ENCODE measurements at regions not wholly inside any gene's neighbourhood (a gene's known extent, or its start where the extent isn't known, plus 50 kb on each side); places are given as distances from the start of the nearest gene placed in this dataset.

DNA sequence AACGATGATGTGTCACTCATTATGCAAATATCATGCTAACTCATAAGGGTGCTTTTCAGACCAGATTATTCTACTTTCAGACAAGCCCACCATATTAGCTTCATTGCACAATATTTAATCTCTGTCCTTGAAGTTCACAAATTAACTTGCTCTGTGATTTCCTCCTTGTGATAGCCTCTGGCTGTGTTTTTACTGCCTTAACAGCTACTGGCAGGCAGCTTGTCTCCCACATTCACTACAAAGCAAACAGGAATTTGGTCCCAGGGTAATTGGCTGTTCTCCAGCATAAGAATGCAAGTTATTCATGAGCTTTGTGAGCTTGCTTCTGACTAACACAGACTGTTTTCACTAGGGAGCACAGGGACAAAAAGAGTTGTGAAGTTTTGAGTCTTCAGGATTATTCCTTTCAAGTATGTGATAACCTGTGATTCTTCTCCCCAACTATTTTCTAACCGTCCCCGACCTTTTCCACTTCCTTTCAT, 87.9 kb upstream of the HMCN1 start (continued):
- TF ChIP-seq, protein P1, sequence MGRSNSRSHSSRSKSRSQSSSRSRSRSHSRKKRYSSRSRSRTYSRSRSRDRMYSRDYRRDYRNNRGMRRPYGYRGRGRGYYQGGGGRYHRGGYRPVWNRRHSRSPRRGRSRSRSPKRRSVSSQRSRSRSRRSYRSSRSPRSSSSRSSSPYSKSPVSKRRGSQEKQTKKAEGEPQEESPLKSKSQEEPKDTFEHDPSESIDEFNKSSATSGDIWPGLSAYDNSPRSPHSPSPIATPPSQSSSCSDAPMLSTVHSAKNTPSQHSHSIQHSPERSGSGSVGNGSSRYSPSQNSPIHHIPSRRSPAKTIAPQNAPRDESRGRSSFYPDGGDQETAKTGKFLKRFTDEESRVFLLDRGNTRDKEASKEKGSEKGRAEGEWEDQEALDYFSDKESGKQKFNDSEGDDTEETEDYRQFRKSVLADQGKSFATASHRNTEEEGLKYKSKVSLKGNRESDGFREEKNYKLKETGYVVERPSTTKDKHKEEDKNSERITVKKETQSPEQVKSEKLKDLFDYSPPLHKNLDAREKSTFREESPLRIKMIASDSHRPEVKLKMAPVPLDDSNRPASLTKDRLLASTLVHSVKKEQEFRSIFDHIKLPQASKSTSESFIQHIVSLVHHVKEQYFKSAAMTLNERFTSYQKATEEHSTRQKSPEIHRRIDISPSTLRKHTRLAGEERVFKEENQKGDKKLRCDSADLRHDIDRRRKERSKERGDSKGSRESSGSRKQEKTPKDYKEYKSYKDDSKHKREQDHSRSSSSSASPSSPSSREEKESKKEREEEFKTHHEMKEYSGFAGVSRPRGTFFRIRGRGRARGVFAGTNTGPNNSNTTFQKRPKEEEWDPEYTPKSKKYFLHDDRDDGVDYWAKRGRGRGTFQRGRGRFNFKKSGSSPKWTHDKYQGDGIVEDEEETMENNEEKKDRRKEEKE (IDR thresholded peaks at IDR 0.05): no peak
- TF ChIP-seq, protein P2, sequence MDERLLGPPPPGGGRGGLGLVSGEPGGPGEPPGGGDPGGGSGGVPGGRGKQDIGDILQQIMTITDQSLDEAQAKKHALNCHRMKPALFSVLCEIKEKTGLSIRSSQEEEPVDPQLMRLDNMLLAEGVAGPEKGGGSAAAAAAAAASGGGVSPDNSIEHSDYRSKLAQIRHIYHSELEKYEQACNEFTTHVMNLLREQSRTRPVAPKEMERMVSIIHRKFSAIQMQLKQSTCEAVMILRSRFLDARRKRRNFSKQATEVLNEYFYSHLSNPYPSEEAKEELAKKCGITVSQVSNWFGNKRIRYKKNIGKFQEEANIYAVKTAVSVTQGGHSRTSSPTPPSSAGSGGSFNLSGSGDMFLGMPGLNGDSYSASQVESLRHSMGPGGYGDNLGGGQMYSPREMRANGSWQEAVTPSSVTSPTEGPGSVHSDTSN (CRISPR knock-in tag; IDR thresholded peaks at IDR 0.05): no peak
- TF ChIP-seq ZNF256 (CRISPR knock-in tag; conservative IDR thresholded peaks at IDR 0.05) (no peak), ZNF816 (CRISPR knock-in tag; IDR thresholded peaks at IDR 0.05; ENCODE audit: borderline replicate concordance) (peak; percentile 57; the same call in 1 of the 2 replicates), PITX1 (CRISPR knock-in tag; IDR thresholded peaks at IDR 0.05) (peak; percentile 93), CC2D1A (CRISPR knock-in tag; IDR thresholded peaks at IDR 0.05) (no peak), SOX6 (IDR thresholded peaks at IDR 0.05) (no peak), SOX6 (CRISPR knock-in tag; IDR thresholded peaks at IDR 0.05) (peak; percentile 95), NR2F6 (IDR thresholded peaks at IDR 0.05) (peak; percentile 40), NR2F6 (CRISPR knock-in tag; IDR thresholded peaks at IDR 0.05) (peak; percentile 63; the same call in 1 of the 2 replicates), ZNF780A (CRISPR knock-in tag; IDR thresholded peaks at IDR 0.05) (0 out of 2 replicates have a peak, but pooled peaks have one; percentile 53), RAD51 (IDR thresholded peaks at IDR 0.05; ENCODE audit: borderline replicate concordance) (no peak), SIX1 (CRISPR knock-in tag; IDR thresholded peaks at IDR 0.05; ENCODE audit: borderline replicate concordance) (peak; percentile 66; the same call in 1 of the 2 replicates), ZNF605 (CRISPR knock-in tag; IDR thresholded peaks at IDR 0.05) (no peak), ZSCAN12 (CRISPR knock-in tag; IDR thresholded peaks at IDR 0.05) (no peak)
- TF ChIP-seq, protein P3, sequence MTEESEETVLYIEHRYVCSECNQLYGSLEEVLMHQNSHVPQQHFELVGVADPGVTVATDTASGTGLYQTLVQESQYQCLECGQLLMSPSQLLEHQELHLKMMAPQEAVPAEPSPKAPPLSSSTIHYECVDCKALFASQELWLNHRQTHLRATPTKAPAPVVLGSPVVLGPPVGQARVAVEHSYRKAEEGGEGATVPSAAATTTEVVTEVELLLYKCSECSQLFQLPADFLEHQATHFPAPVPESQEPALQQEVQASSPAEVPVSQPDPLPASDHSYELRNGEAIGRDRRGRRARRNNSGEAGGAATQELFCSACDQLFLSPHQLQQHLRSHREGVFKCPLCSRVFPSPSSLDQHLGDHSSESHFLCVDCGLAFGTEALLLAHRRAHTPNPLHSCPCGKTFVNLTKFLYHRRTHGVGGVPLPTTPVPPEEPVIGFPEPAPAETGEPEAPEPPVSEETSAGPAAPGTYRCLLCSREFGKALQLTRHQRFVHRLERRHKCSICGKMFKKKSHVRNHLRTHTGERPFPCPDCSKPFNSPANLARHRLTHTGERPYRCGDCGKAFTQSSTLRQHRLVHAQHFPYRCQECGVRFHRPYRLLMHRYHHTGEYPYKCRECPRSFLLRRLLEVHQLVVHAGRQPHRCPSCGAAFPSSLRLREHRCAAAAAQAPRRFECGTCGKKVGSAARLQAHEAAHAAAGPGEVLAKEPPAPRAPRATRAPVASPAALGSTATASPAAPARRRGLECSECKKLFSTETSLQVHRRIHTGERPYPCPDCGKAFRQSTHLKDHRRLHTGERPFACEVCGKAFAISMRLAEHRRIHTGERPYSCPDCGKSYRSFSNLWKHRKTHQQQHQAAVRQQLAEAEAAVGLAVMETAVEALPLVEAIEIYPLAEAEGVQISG (CRISPR knock-in tag; IDR thresholded peaks at IDR 0.05): peak; percentile 50; the same call in 1 of the 2 replicates
- TF ChIP-seq, protein P4, sequence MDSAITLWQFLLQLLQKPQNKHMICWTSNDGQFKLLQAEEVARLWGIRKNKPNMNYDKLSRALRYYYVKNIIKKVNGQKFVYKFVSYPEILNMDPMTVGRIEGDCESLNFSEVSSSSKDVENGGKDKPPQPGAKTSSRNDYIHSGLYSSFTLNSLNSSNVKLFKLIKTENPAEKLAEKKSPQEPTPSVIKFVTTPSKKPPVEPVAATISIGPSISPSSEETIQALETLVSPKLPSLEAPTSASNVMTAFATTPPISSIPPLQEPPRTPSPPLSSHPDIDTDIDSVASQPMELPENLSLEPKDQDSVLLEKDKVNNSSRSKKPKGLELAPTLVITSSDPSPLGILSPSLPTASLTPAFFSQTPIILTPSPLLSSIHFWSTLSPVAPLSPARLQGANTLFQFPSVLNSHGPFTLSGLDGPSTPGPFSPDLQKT (CRISPR knock-in tag; IDR thresholded peaks at IDR 0.05; ENCODE audit: borderline replicate concordance): no peak
- TF ChIP-seq, protein P5, sequence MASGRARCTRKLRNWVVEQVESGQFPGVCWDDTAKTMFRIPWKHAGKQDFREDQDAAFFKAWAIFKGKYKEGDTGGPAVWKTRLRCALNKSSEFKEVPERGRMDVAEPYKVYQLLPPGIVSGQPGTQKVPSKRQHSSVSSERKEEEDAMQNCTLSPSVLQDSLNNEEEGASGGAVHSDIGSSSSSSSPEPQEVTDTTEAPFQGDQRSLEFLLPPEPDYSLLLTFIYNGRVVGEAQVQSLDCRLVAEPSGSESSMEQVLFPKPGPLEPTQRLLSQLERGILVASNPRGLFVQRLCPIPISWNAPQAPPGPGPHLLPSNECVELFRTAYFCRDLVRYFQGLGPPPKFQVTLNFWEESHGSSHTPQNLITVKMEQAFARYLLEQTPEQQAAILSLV (CRISPR knock-in tag; IDR thresholded peaks at IDR 0.05; ENCODE audit: borderline replicate concordance): no peak
- TF ChIP-seq, protein P6, sequence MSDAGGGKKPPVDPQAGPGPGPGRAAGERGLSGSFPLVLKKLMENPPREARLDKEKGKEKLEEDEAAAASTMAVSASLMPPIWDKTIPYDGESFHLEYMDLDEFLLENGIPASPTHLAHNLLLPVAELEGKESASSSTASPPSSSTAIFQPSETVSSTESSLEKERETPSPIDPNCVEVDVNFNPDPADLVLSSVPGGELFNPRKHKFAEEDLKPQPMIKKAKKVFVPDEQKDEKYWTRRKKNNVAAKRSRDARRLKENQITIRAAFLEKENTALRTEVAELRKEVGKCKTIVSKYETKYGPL (CRISPR knock-in tag; IDR thresholded peaks at IDR 0.05): no peak
- TF ChIP-seq, protein P7, sequence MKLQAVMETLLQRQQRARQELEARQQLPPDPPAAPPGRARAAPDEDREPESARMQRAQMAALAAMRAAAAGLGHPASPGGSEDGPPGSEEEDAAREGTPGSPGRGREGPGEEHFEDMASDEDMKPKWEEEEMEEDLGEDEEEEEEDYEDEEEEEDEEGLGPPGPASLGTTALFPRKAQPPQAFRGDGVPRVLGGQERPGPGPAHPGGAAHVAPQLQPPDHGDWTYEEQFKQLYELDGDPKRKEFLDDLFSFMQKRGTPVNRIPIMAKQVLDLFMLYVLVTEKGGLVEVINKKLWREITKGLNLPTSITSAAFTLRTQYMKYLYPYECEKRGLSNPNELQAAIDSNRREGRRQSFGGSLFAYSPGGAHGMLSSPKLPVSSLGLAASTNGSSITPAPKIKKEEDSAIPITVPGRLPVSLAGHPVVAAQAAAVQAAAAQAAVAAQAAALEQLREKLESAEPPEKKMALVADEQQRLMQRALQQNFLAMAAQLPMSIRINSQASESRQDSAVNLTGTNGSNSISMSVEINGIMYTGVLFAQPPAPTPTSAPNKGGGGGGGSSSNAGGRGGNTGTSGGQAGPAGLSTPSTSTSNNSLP (IDR thresholded peaks at IDR 0.05; ENCODE audit: low read depth, low read length): peak; percentile 84
